ENCODE measurements at regions not wholly inside any gene's neighbourhood (a gene's known extent, or its start where the extent isn't known, plus 50 kb on each side); places are given as distances from the start of the nearest gene placed in this dataset.
"Not testable (repeated sequence)": the region's sequence is repeated elsewhere in the genome, so short reads cannot be mapped to it uniquely, and the experiment has no call there.

DNA sequence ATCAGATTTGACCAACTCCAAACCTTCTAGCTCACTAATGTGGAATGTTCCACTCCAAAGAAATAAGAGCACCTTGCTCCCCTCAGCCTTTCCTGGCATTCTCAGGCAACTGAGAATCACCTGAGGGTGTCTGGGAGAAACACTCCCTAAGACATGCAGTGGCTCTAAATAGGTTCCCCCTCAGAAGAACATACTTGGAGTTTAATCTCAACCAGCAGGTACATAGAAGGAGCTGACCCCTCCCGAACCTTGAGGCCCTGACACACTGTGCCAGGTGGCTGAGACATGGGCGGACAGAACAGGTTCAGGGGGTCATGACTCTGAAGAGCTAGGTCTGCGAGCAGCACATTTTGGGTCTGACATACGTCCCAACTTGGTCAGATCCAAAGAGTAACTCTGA is 107.6 kb upstream of the MAP3K4 start:
- Histone ChIP-seq H3K27me3 (no peaks in the 10 kb centered on the region), H3K4me3 (no peak overlapping the region), H3K4me1 (no peaks in the 10 kb centered on the region), H3K9me3 (replicated peaks in 1 of 11) (0 out of 22 replicates have a peak, but pooled peaks cover 0 to 6% (median 0%) of the 10 kb centered on the region in 11 experiments), H3K36me3 (no peaks in the 10 kb centered on the region), H3K9ac (no peak overlapping the region), H3K27ac (no peak overlapping the region), H4K20me1 (no peaks in the 10 kb centered on the region), H3K4me2 (no peak overlapping the region)
- TF ChIP-seq Cebpa-rat (IDR thresholded peaks at IDR 0.05), result no peak

- H3K4me2 ChIP-seq, result not testable (repeated sequence)
Measured at GRCh38 chr6:160889148-160889547, 102.4 kb upstream of the MAP3K4 start.

GRCh38 chr6:160891690-160892089 is 99.9 kb upstream of the MAP3K4 start:
- Histone ChIP-seq H4K20me1 (no peaks in the 10 kb centered on the region), H3K27ac (no peak overlapping the region), H3K4me2 (no peak overlapping the region), H3K27me3 (no peaks in the 10 kb centered on the region), H3K9ac (no peak overlapping the region), H3K9me3 (replicated peaks in 1 of 11) (0 out of 22 replicates have a peak, but pooled peaks cover 0 to 6% (median 0%) of the 10 kb centered on the region in 11 experiments), H3K4me1 (no peaks in the 10 kb centered on the region), H3K4me3 (no peak overlapping the region), H3K36me3 (no peaks in the 10 kb centered on the region)
- no peak for TF ChIP-seq Cebpa-rat (IDR thresholded peaks at IDR 0.05)

More at GRCh38 chr6:160889148-160889547, 102.4 kb upstream of the MAP3K4 start:
- H3K4me3 ChIP-seq; H3K27ac ChIP-seq; H3K9ac ChIP-seq; H3K27me3 ChIP-seq; H3K9me3 ChIP-seq (replicated peaks in 1 of 11); H3K4me1 ChIP-seq; H4K20me1 ChIP-seq; H3K36me3 ChIP-seq: not testable (repeated sequence)

DNA sequence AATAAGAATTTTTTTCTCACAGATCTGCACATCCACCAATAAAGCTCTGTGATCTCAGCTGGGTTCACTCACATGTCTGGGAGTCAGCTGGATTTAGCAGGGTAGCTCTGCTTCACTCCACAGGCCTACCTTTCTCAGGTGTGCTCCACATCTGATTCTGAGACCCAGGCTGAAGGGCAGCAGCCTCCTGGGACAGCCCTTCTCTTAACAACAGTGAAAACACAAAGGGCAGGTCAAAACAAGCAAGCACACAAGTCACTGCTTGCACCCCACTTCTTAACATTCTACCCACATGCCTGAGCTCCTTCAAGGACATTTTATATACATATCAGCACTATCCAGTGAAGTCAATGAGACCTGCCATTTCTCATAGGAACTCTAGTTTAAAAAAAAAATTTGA is 96.0 kb upstream of the MAP3K4 start:
- no peak for TF ChIP-seq Cebpa-rat (IDR thresholded peaks at IDR 0.05)
- no peak overlapping the region for H3K4me2 ChIP-seq
- no peak overlapping the region for H3K27ac ChIP-seq
- H3K27me3 ChIP-seq, result no peaks in the 10 kb centered on the region
- no peaks in the 10 kb centered on the region for H4K20me1 ChIP-seq
- no peak overlapping the region for H3K4me3 ChIP-seq
- no peaks in the 10 kb centered on the region for H3K9me3 ChIP-seq (replicated peaks in 1 of 11)
- H3K36me3 ChIP-seq, result no peaks in the 10 kb centered on the region
- H3K4me1 ChIP-seq, result peaks cover 0 to 10% (median 5%) of the 10 kb centered on the region in 10 experiments; a peak in 10 of 20 replicates
- no peak overlapping the region for H3K9ac ChIP-seq

DNA sequence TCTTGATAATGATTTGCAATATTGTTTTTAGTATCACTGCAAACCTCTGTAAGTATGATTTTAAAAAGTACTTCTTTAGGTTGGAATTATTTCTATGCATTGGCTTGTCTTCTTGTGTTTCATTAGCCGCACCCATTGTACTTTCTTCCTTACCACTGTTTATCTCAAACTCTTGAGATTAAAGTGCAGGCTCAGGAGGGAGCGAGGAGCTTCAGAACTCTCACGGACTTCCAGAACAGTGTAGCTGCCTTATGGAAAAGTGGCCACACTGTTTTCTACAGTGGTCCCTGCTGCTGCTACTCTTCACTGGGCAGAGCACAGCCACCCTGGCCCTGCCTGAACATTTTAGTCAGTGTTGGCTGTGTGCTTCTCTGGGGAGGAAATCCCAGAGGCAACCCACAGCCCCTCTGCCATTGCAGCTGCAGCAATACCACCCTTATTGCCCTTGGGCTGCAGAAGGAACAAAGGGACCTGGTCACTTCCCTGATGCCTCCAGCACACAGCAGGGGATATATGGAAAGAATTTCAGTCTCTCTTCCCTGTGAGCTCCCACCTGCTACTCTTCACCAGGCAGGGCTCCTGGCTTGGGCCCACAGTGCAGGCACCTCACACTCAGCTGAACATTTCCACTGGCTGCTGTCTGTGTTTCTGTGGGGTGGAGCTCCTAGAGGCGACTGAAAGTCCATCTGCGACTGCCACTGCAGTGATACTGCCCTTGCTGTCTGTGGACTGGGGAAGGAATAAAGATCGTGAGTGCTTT is 91.7 kb upstream of the MAP3K4 start:
- Histone ChIP-seq H3K27ac (no peak overlapping the region), H3K9ac (no peak overlapping the region), H4K20me1 (no peaks in the 10 kb centered on the region), H3K4me2 (peak overlapping the region in 5 of 11 experiments; percentile 13 to 31 (median 19); a peak in 7 of 22 replicates), H3K4me1 (peaks cover 0 to 10% (median 6%) of the 10 kb centered on the region in 10 experiments; a peak in 10 of 20 replicates), H3K27me3 (no peaks in the 10 kb centered on the region), H3K4me3 (no peak overlapping the region), H3K36me3 (no peaks in the 10 kb centered on the region), H3K9me3 (replicated peaks in 1 of 11) (no peaks in the 10 kb centered on the region)
- no peak for TF ChIP-seq Cebpa-rat (IDR thresholded peaks at IDR 0.05)

GRCh38 chr6:160911949-160912348 is 79.6 kb upstream of the MAP3K4 start:
- Histone ChIP-seq H4K20me1 (no peaks in the 10 kb centered on the region), H3K4me1 (no peaks in the 10 kb centered on the region), H3K4me2 (no peak overlapping the region), H3K9me3 (replicated peaks in 1 of 11) (peaks cover 19 to 39% (median 28%) of the 10 kb centered on the region in 11 experiments), H3K27ac (no peak overlapping the region), H3K36me3 (no peaks in the 10 kb centered on the region), H3K9ac (no peak overlapping the region), H3K27me3 (no peaks in the 10 kb centered on the region), H3K4me3 (no peak overlapping the region)
- no peak for TF ChIP-seq Cebpa-rat (IDR thresholded peaks at IDR 0.05)

- no peak overlapping the region for H3K27ac ChIP-seq
- H3K9ac ChIP-seq, result no peak overlapping the region
- no peaks in the 10 kb centered on the region for H3K36me3 ChIP-seq
- H3K4me3 ChIP-seq, result no peak overlapping the region
- no peak for TF ChIP-seq Cebpa-rat (IDR thresholded peaks at IDR 0.05)
- peaks cover 15 to 35% (median 26%) of the 10 kb centered on the region in 11 experiments for H3K9me3 ChIP-seq (replicated peaks in 1 of 11)
- H4K20me1 ChIP-seq, result no peaks in the 10 kb centered on the region
- no peak overlapping the region for H3K4me2 ChIP-seq
- no peaks in the 10 kb centered on the region for H3K27me3 ChIP-seq
- H3K4me1 ChIP-seq, result no peaks in the 10 kb centered on the region
Measured at GRCh38 chr6:160912411-160912810, 79.2 kb upstream of the MAP3K4 start.

- H3K9ac ChIP-seq, result no peak overlapping the region
Measured at GRCh38 chr6:160917572-160917971, 74.0 kb upstream of the MAP3K4 start.

GRCh38 chr6:160919723-160920440 is 71.7 kb upstream of the MAP3K4 start:
- no peak overlapping the region for H3K27ac ChIP-seq
- no peaks in the 10 kb centered on the region for H3K36me3 ChIP-seq
- no peaks in the 10 kb centered on the region for H4K20me1 ChIP-seq
- H3K4me2 ChIP-seq, result no peak overlapping the region
- TF ChIP-seq Cebpa-rat (IDR thresholded peaks at IDR 0.05), result no peak
- peaks cover 0 to 6% (median 2%) of the 10 kb centered on the region in 10 experiments; a peak in 4 of 20 replicates for H3K4me1 ChIP-seq
- H3K27me3 ChIP-seq, result no peaks in the 10 kb centered on the region
- H3K4me3 ChIP-seq, result no peak overlapping the region
- peaks cover 0 to 6% (median 3%) of the 10 kb centered on the region in 11 experiments; a peak in 6 of 22 replicates for H3K9me3 ChIP-seq (replicated peaks in 1 of 11)
- no peak overlapping the region for H3K9ac ChIP-seq

More at GRCh38 chr6:160917572-160917971, 74.0 kb upstream of the MAP3K4 start:
- Histone ChIP-seq H3K27me3 (no peaks in the 10 kb centered on the region), H3K4me2 (no peak overlapping the region), H3K9me3 (replicated peaks in 1 of 11) (peaks cover 15 to 27% (median 24%) of the 10 kb centered on the region in 11 experiments), H4K20me1 (no peaks in the 10 kb centered on the region), H3K27ac (no peak overlapping the region), H3K36me3 (no peaks in the 10 kb centered on the region), H3K4me3 (no peak overlapping the region), H3K4me1 (no peaks in the 10 kb centered on the region)
- no peak for TF ChIP-seq Cebpa-rat (IDR thresholded peaks at IDR 0.05)

Data from BLaER1 treated with 17β-estradiol and CSF1 and Interleukin-3, amounts not matched to agents 10 nM and 100 nM (cell line).